Cardiac muscle cell (in vitro differentiated cells and primary cell): ENCODE measurements at regions not wholly inside any gene's neighbourhood (a gene's known extent, or its start where the extent isn't known, plus 50 kb on each side); places are given as distances from the start of the nearest gene placed in this dataset.

ENCODE experiments used
- DNase-seq, 2 donors: peaks; one replicate each; pipeline versions ENCODE4 v3.0.0 to v3.0.0-alpha.2; 2010 to 2017; ENCODE audit warnings: low read depth in 1 of 2, low spot score in 1 of 2
- H3K27ac ChIP-seq: fragments of 200-600 bp; sonication (generic); 2 replicates; pipeline ENCODE4 v1.5.1; 2016
- H3K27me3 ChIP-seq: fragments of 200-600 bp; sonication (generic); 2 replicates; pipeline ENCODE4 v1.6.0; 2016; ENCODE audit warnings: control low read depth
- H3K36me3 ChIP-seq: fragments of 200-600 bp; sonication (generic); 2 replicates; pipeline ENCODE4 v1.5.1; 2016; ENCODE audit warnings: control low read depth
- H3K4me1 ChIP-seq: fragments of 200-600 bp; sonication (generic); 2 replicates; pipeline ENCODE4 v1.8.1; 2017; ENCODE audit warnings: low read depth, mild to moderate bottlenecking, mixed run types
- H3K4me3 ChIP-seq: fragments of 200-600 bp; sonication (generic); 2 replicates; pipeline ENCODE4 v1.5.1; 2016; ENCODE audit warnings: mild to moderate bottlenecking
- H3K9me3 ChIP-seq: fragments of 200-600 bp; sonication (generic); 2 replicates; pipeline ENCODE4 v1.5.1; 2017; ENCODE audit warnings: low read depth, mild to moderate bottlenecking, control low read depth
- TF ChIP-seq, protein P1 (sequence below): IDR thresholded peaks from 2 replicates; pipeline ENCODE4 v1.5.1; 2012; ENCODE audit warnings: low read depth, mild to moderate bottlenecking, low read length

- Histone ChIP-seq H3K27me3 (no peaks in the 10 kb centered on the region), H3K4me1 (no peaks in the 10 kb centered on the region)
- no peak for DNase-seq
These were observed 105.2 kb downstream of the TMEM100 start for GRCh38 chr17:55617441-55617840.

GRCh38 chr17:55614061-55614460, 102.8 kb upstream of the SMIM36 start:
- Histone ChIP-seq H3K4me3 (no peak overlapping the region), H3K9me3 (no peaks in the 10 kb centered on the region), H3K4me1 (no peaks in the 10 kb centered on the region), H3K27ac (no peak overlapping the region), H3K27me3 (no peaks in the 10 kb centered on the region), H3K36me3 (no peaks in the 10 kb centered on the region)
- TF ChIP-seq, protein P1, sequence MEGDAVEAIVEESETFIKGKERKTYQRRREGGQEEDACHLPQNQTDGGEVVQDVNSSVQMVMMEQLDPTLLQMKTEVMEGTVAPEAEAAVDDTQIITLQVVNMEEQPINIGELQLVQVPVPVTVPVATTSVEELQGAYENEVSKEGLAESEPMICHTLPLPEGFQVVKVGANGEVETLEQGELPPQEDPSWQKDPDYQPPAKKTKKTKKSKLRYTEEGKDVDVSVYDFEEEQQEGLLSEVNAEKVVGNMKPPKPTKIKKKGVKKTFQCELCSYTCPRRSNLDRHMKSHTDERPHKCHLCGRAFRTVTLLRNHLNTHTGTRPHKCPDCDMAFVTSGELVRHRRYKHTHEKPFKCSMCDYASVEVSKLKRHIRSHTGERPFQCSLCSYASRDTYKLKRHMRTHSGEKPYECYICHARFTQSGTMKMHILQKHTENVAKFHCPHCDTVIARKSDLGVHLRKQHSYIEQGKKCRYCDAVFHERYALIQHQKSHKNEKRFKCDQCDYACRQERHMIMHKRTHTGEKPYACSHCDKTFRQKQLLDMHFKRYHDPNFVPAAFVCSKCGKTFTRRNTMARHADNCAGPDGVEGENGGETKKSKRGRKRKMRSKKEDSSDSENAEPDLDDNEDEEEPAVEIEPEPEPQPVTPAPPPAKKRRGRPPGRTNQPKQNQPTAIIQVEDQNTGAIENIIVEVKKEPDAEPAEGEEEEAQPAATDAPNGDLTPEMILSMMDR: no peak
- no peak for DNase-seq

More at GRCh38 chr17:55617441-55617840, 105.2 kb downstream of the TMEM100 start:
- TF ChIP-seq, protein P1: no peak
- H3K9me3 ChIP-seq: no peaks in the 10 kb centered on the region
- no peak overlapping the region for H3K4me3 ChIP-seq
- no peaks in the 10 kb centered on the region for H3K36me3 ChIP-seq
- H3K27ac ChIP-seq: no peak overlapping the region

GRCh38 chr17:55612691-55613141, 101.5 kb upstream of the SMIM36 start:
- peak in 1 of 2 donors; percentile 21 for DNase-seq
- H3K4me3 ChIP-seq: no peak overlapping the region
- H3K27ac ChIP-seq: no peak overlapping the region
- no peaks in the 10 kb centered on the region for H3K4me1 ChIP-seq
- no peaks in the 10 kb centered on the region for H3K27me3 ChIP-seq
- no peaks in the 10 kb centered on the region for H3K9me3 ChIP-seq
- H3K36me3 ChIP-seq: no peaks in the 10 kb centered on the region
- TF ChIP-seq, protein P1: no peak

- Histone ChIP-seq H3K9me3 (no peaks in the 10 kb centered on the region), H3K36me3 (no peaks in the 10 kb centered on the region), H3K27me3 (no peaks in the 10 kb centered on the region), H3K27ac (no peak overlapping the region), H3K4me3 (no peak overlapping the region), H3K4me1 (no peaks in the 10 kb centered on the region)
- TF ChIP-seq, protein P1: no peak
- peak in 1 of 2 donors; percentile 86 for DNase-seq
These were observed 96.6 kb upstream of the SMIM36 start for GRCh38 chr17:55607731-55608341.

GRCh38 chr17:55606488-55606815, 95.2 kb upstream of the SMIM36 start:
- TF ChIP-seq, protein P1: no peak
- no peaks in the 10 kb centered on the region for H3K27me3 ChIP-seq
- H3K36me3 ChIP-seq: no peaks in the 10 kb centered on the region
- no peak overlapping the region for H3K27ac ChIP-seq
- no peaks in the 10 kb centered on the region for H3K4me1 ChIP-seq
- no peak for DNase-seq
- H3K4me3 ChIP-seq: no peak overlapping the region
- no peaks in the 10 kb centered on the region for H3K9me3 ChIP-seq
